ENCODE measurements at regions not wholly inside any gene's neighbourhood (a gene's known extent, or its start where the extent isn't known, plus 50 kb on each side); places are given as distances from the start of the nearest gene placed in this dataset.

DNA sequence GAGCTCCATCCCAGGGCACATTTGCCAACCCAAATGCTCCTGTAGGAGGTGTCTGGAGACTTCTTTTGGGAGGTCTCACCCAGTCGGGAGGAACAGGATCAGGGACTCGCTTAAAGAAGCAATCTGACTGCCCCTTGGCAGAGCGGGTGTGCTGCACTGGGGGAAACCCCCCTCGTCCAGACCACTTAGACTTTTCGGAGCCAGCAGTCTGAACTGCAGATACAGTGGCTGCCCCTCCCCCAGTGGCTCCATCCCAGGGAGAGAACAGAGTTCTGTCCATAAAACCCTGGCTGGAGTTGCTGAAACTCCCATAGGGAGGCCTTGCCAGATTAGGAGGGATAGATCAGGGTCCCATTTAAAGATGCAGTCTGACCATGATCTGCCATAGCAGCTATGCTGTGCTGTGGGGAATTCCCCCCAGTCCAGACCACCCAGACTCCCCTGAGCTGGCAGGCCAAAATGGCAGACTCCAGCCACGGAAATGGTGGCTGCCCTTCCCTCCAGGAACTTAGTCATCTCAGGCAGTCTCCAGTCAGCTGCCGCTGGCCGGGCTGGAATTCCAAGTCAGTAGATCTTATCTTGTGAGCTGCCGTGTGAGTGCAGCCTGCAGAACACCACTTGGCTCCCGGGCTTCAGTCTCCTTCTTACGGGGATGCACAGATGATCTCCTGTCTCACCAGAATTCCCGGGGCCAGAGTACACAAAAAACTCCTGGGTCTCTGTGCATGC, 278.1 kb upstream of the SASH1 start:
- in situ Hi-C loops (cut with HindIII; ENCODE audit: low sequenced_read_pairs): no loop called here
- no peak for DNase-seq (ENCODE audit: low read depth, low spot score)
- no peak overlapping the region for H3K4me3 ChIP-seq (ENCODE audit: low read depth, low read length)
- TF ChIP-seq, protein P1, sequence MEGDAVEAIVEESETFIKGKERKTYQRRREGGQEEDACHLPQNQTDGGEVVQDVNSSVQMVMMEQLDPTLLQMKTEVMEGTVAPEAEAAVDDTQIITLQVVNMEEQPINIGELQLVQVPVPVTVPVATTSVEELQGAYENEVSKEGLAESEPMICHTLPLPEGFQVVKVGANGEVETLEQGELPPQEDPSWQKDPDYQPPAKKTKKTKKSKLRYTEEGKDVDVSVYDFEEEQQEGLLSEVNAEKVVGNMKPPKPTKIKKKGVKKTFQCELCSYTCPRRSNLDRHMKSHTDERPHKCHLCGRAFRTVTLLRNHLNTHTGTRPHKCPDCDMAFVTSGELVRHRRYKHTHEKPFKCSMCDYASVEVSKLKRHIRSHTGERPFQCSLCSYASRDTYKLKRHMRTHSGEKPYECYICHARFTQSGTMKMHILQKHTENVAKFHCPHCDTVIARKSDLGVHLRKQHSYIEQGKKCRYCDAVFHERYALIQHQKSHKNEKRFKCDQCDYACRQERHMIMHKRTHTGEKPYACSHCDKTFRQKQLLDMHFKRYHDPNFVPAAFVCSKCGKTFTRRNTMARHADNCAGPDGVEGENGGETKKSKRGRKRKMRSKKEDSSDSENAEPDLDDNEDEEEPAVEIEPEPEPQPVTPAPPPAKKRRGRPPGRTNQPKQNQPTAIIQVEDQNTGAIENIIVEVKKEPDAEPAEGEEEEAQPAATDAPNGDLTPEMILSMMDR (IDR thresholded peaks at IDR 0.05; ENCODE audit: low read depth, low read length): no peak

- DNase-seq (ENCODE audit: low read depth, low spot score): no peak
- TF ChIP-seq, protein P1 (IDR thresholded peaks at IDR 0.05; ENCODE audit: low read depth, low read length): no peak
- H3K4me3 ChIP-seq (ENCODE audit: low read depth, low read length): no peak overlapping the region
- in situ Hi-C loops (cut with HindIII; ENCODE audit: low sequenced_read_pairs): no loop called here
These were observed 274.1 kb upstream of the SASH1 start for GRCh38 chr6:148068437-148069061.

DNA sequence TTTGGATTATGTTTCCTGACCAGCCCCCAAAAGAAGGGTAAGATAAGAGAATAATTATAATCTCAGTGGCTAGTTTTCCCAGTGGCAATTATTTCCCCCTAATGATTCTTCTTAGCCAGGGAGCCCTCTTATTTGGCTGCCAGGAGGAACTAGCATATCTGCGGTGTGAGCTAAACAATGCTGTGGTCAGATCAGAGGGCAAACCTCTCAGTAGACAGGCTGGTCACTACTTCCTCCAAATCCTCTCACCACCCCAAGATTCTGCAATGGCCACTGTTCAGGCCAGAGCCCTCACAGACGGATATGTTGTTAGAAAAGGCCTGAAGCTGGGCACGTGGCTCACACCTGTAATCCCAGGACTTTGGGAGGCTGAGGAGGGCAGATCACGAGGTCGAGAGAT, 273.4 kb upstream of the SASH1 start:
- in situ Hi-C loops (cut with HindIII; ENCODE audit: low sequenced_read_pairs): no loop called here
- H3K4me3 ChIP-seq (ENCODE audit: low read depth, low read length): no peak overlapping the region
- no peak for DNase-seq (ENCODE audit: low read depth, low spot score)
- TF ChIP-seq, protein P1 (IDR thresholded peaks at IDR 0.05; ENCODE audit: low read depth, low read length): no peak

DNA sequence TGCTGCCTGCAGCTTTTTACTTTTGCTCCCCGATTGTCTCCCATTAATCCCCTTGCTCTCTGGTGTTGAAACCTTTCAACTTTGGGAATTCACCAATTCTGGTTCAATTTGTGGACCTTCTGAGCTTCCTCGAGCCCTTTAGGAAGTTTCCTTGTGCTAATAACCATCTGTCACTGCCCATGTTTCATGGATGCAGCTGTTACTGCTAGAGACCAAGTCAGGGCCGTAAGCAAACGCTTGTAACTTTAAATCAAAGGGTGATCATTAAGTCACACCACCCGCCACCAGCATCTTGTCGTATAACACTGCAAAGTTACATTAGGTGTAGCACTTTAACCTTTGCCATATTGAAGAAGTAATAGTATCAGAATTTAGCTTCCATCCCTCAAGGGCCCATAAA, 268.3 kb upstream of the SASH1 start:
- in situ Hi-C loops (cut with HindIII; ENCODE audit: low sequenced_read_pairs): no loop called here
- H3K4me3 ChIP-seq (ENCODE audit: low read depth, low read length): no peak overlapping the region
- TF ChIP-seq, protein P1 (IDR thresholded peaks at IDR 0.05; ENCODE audit: low read depth, low read length): no peak
- DNase-seq (ENCODE audit: low read depth, low spot score): no peak

DNA sequence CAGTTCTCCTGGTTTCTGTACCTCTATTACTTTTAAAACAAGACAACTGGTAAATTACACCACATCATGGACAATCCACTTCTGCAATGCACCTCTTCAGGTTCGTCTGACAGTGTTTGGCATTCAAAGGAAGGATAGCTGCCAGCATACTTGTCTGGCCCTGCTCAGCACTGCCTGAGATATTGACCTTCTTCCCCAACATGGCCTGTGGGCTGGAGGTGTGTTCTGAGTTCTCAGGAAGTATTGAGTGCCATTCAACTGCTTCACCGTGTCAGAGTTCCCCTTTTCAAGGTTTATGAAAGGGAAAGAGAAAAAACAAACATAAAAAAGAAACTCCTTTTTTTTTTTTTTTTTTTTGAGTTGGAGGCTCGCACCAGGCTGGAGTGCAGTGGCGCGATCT, 267.9 kb upstream of the SASH1 start:
- TF ChIP-seq, protein P1 (IDR thresholded peaks at IDR 0.05; ENCODE audit: low read depth, low read length): no peak
- H3K4me3 ChIP-seq (ENCODE audit: low read depth, low read length): no peak overlapping the region
- in situ Hi-C loops (cut with HindIII; ENCODE audit: low sequenced_read_pairs): no loop called here
- no peak for DNase-seq (ENCODE audit: low read depth, low spot score)

GRCh38 chr6:148075352-148075751, 267.3 kb upstream of the SASH1 start:
- H3K4me3 ChIP-seq (ENCODE audit: low read depth, low read length): no peak overlapping the region
- no peak for DNase-seq (ENCODE audit: low read depth, low spot score)
- in situ Hi-C loops (cut with HindIII; ENCODE audit: low sequenced_read_pairs): no loop called here
- TF ChIP-seq, protein P1 (IDR thresholded peaks at IDR 0.05; ENCODE audit: low read depth, low read length): no peak

All from astrocyte of the spinal cord (primary cell).